ENCODE measurements at regions not wholly inside any gene's neighbourhood (a gene's known extent, or its start where the extent isn't known, plus 50 kb on each side); places are given as distances from the start of the nearest gene placed in this dataset.

- DNase-seq (ENCODE audit: low read depth in 2 of 2) = no peak
- no peak for TF ChIP-seq CTCF (IDR thresholded peaks at IDR 0.05; ENCODE audit: low read depth, low read length)
- H3K4me3 ChIP-seq (replicated peaks in 1 of 2; ENCODE audit: low read depth in 2 of 2, low read length in 2 of 2) = no peak overlapping the region
Observed at GRCh38 chr18:30572214-30572613, 470.3 kb downstream of the DSC3 start.

GRCh38 chr18:30568333-30568732 lies 474.2 kb downstream of the DSC3 start:
- DNase-seq (ENCODE audit: low read depth in 2 of 2) = no peak
- no peak overlapping the region for H3K4me3 ChIP-seq (replicated peaks in 1 of 2; ENCODE audit: low read depth in 2 of 2, low read length in 2 of 2)
- TF ChIP-seq CTCF (IDR thresholded peaks at IDR 0.05; ENCODE audit: low read depth, low read length) = no peak

GRCh38 chr18:30566877-30567276 lies 475.7 kb downstream of the DSC3 start:
- TF ChIP-seq CTCF (IDR thresholded peaks at IDR 0.05; ENCODE audit: low read depth, low read length) = no peak
- H3K4me3 ChIP-seq (replicated peaks in 1 of 2; ENCODE audit: low read depth in 2 of 2, low read length in 2 of 2) = no peak overlapping the region
- no peak for DNase-seq (ENCODE audit: low read depth in 2 of 2)

GRCh38 chr18:30562231-30562630 lies 480.3 kb downstream of the DSC3 start:
- no peak for TF ChIP-seq CTCF (IDR thresholded peaks at IDR 0.05; ENCODE audit: low read depth, low read length)
- DNase-seq (ENCODE audit: low read depth in 2 of 2) = no peak

GRCh38 chr18:30556112-30556511 lies 486.4 kb downstream of the DSC3 start:
- no peak for TF ChIP-seq CTCF (IDR thresholded peaks at IDR 0.05; ENCODE audit: low read depth, low read length)
- DNase-seq (ENCODE audit: low read depth in 2 of 2) = no peak
- no peak overlapping the region for H3K4me3 ChIP-seq (replicated peaks in 1 of 2; ENCODE audit: low read depth in 2 of 2, low read length in 2 of 2)

More at GRCh38 chr18:30562231-30562630, 480.3 kb downstream of the DSC3 start:
- H3K4me3 ChIP-seq (replicated peaks in 1 of 2; ENCODE audit: low read depth in 2 of 2, low read length in 2 of 2) = no peak overlapping the region

GRCh38 chr18:30545393-30545792 lies 497.1 kb downstream of the DSC3 start:
- no peak for TF ChIP-seq CTCF (IDR thresholded peaks at IDR 0.05; ENCODE audit: low read depth, low read length)
- no peak overlapping the region for H3K4me3 ChIP-seq (replicated peaks in 1 of 2; ENCODE audit: low read depth in 2 of 2, low read length in 2 of 2)
- no peak for DNase-seq (ENCODE audit: low read depth in 2 of 2)

GRCh38 chr18:30544141-30544540 lies 498.4 kb downstream of the DSC3 start:
- no peak for DNase-seq (ENCODE audit: low read depth in 2 of 2)
- TF ChIP-seq CTCF (IDR thresholded peaks at IDR 0.05; ENCODE audit: low read depth, low read length) = no peak
- no peak overlapping the region for H3K4me3 ChIP-seq (replicated peaks in 1 of 2; ENCODE audit: low read depth in 2 of 2, low read length in 2 of 2)
